ENCODE measurements at regions not wholly inside any gene's neighbourhood (a gene's known extent, or its start where the extent isn't known, plus 50 kb on each side); places are given as distances from the start of the nearest gene placed in this dataset.

GRCh38 chr10:30215623-30216022 is 133.5 kb downstream of the MTPAP start:
- peak overlapping the region; percentile 88 for H2AFZ ChIP-seq (ENCODE audit: low read depth, low read length)
- POLR2A ChIA-PET, result no interaction called here
- H3K9me3 ChIP-seq (replicated peaks; ENCODE audit: control insufficient read depth, insufficient read depth, low read length), result no peaks in the 10 kb centered on the region
- no peak for TF ChIP-seq JUN (IDR thresholded peaks at IDR 0.05; ENCODE audit: borderline replicate concordance, insufficient read depth, insufficient read length, low read depth)
- TF ChIP-seq EZH2 (IDR thresholded peaks at IDR 0.05; ENCODE audit: borderline replicate concordance, low read depth, low read length, severe bottlenecking), result no peak
- TF ChIP-seq GATA2 (IDR thresholded peaks at IDR 0.05; ENCODE audit: insufficient read depth, insufficient read length, low read depth, low read length), result no peak
- TF ChIP-seq POLR2AphosphoS5 (IDR thresholded peaks at IDR 0.05; ENCODE audit: insufficient read depth, low read depth, low read length), result no peak
- no peak for TF ChIP-seq MAX (IDR thresholded peaks at IDR 0.05; ENCODE audit: insufficient read depth, insufficient read length)
- no peak for TF ChIP-seq POLR2A (IDR thresholded peaks at IDR 0.05; ENCODE audit: low read depth, low read length)
- TF ChIP-seq CTCF (IDR thresholded peaks at IDR 0.05; ENCODE audit: extremely low read depth in 1 of 2, insufficient read depth in 1 of 2, low read depth in 1 of 2, low read length in 2 of 2), result no peak
- TF ChIP-seq FOS (IDR thresholded peaks at IDR 0.05; ENCODE audit: borderline replicate concordance, insufficient read depth, low read length), result no peak
- TF ChIP-seq MYC (IDR thresholded peaks at IDR 0.05; ENCODE audit: low read depth, low read length), result no peak
- H3K4me3 ChIP-seq (replicated peaks in 1 of 3; ENCODE audit: insufficient read depth in 1 of 3, low read depth in 1 of 3, low read length in 3 of 3), result peak overlapping the region in 1 of 3 experiments; percentile 12
- no TSS peak for BruUV-seq (replicated peaks)
- CTCF ChIA-PET, result interaction anchor here (0.9 to 1.1 kb wide), 2 partner anchors 10 to 29 kb away, joined by 3 read pairs; no protein-coding TSS in a partner anchor
- H3K79me2 ChIP-seq (ENCODE audit: control insufficient read depth, insufficient read depth, low read length), result no peaks in the 10 kb centered on the region
- H3K4me1 ChIP-seq (ENCODE audit: control insufficient read depth, extremely low read depth, insufficient read depth, low read length), result peaks cover 19% of the 10 kb centered on the region
- no peak overlapping the region for H3K9ac ChIP-seq (replicated peaks; ENCODE audit: extremely low read depth, insufficient read depth, low read length)
- DNase-seq (ENCODE audit: low read depth, low spot score), result no peak
- H3K27ac ChIP-seq (ENCODE audit: insufficient read depth, low read depth, low read length), result no peak overlapping the region
- H3K4me2 ChIP-seq (ENCODE audit: insufficient read depth, low read length), result peak overlapping the region; percentile 48
- FAIRE-seq, result peak; percentile 72
- peaks cover 0 to 1% of the 10 kb centered on the region in 2 experiments for H3K27me3 ChIP-seq (ENCODE audit: control insufficient read depth in 2 of 2, insufficient read depth in 2 of 2, low read length in 2 of 2)
- no peaks in the 10 kb centered on the region for H3K36me3 ChIP-seq (ENCODE audit: control insufficient read depth in 2 of 2, extremely low read depth in 1 of 2, insufficient read depth in 2 of 2, low read length in 2 of 2)
- no peaks in the 10 kb centered on the region for H3K9me1 ChIP-seq (replicated peaks; ENCODE audit: control insufficient read depth, extremely low read depth, insufficient read depth, low read length)
- no peaks in the 10 kb centered on the region for H4K20me1 ChIP-seq (replicated peaks; ENCODE audit: control insufficient read depth, extremely low read depth, insufficient read depth, low read length)
- dilution Hi-C loops (cut with MboI; ENCODE audit: extremely low pct_ligation_motif_present, low sequenced_read_pairs), result no loop called here
- intact Hi-C loops (cut with micrococcal nuclease), result no loop called here

All from endothelial cell of umbilical vein (primary cell).